ENCODE measurements at regions not wholly inside any gene's neighbourhood (a gene's known extent, or its start where the extent isn't known, plus 50 kb on each side); places are given as distances from the start of the nearest gene placed in this dataset.
"Not testable (repeated sequence)": the region's sequence is repeated elsewhere in the genome, so short reads cannot be mapped to it uniquely, and the experiment has no call there.

DNA sequence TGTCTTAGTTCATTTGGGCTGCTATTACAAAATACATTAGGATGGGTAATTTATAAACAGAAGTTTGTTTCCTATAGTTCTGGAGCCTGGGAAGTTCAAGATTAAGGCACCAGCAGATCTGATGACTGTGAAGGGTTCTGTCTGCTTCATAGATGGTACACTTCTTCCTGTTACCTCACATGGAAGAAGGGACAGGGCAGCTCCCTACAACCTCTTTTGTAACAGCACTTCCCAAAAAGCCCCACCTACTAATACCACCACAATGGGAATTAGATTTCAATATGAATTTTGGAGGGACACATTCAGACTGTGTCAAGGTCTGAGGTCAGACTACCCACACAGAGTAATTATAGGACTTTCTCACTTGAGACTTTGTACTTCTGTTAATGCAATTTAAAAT lies 260.3 kb downstream of the ARHGAP12 start:
- H3K27ac ChIP-seq (replicated peaks), result no peak overlapping the region
- TF ChIP-seq CTCF (IDR thresholded peaks at IDR 0.05; ENCODE audit: insufficient read depth, low read length), result no peak
- no peak overlapping the region for H3K4me3 ChIP-seq (replicated peaks; ENCODE audit: insufficient read depth, low read length)
- no peak for DNase-seq (ENCODE audit: low read depth in 1 of 2, low spot score in 1 of 2)
- no peaks in the 10 kb centered on the region for H3K27me3 ChIP-seq (ENCODE audit: insufficient read depth, poor library complexity, severe bottlenecking)

DNA sequence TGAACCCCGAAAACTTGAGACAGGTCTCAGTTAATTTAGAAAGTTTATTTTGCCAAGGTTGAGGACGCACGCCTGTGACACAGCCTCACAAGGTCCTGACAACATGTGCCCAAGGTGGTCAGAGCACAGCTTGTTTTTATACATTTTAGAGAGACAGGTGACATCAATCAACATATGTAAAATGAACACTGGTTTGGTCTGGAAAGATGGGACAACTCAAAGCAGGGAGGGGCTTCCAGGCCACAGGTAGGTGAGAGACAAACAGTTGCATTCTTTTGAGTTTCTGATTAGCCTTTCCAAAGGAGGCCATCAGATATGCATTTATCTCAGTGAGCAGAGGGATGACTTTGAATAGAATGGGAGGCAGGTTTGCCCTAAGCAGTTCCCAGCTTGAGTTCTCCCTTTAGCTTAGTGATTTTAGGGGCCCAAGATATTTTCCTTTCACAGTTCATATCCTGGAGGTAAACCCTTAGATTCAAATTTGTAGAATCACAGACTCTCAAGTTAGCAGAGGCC lies 262.8 kb downstream of the ARHGAP12 start:
- H3K4me3 ChIP-seq (replicated peaks; ENCODE audit: insufficient read depth, low read length), result not testable (repeated sequence)

GRCh38 chr10:31664803-31665202 lies 263.8 kb downstream of the ARHGAP12 start:
- TF ChIP-seq CTCF (IDR thresholded peaks at IDR 0.05; ENCODE audit: insufficient read depth, low read length) (no peak), GABPA (IDR thresholded peaks at IDR 0.05; ENCODE audit: low read depth) (no peak), REST (IDR thresholded peaks at IDR 0.05; ENCODE audit: insufficient replicate concordance, low read depth) (no peak), POLR2AphosphoS5 (IDR thresholded peaks at IDR 0.05; ENCODE audit: low read depth) (no peak), SPI1 (IDR thresholded peaks at IDR 0.05; ENCODE audit: borderline replicate concordance, low read depth) (no peak)
- Histone ChIP-seq H3K27me3 (ENCODE audit: insufficient read depth, poor library complexity, severe bottlenecking) (no peaks in the 10 kb centered on the region), H3K27ac (replicated peaks) (no peak overlapping the region), H3K4me3 (replicated peaks; ENCODE audit: insufficient read depth, low read length) (no peak overlapping the region)
- DNase-seq (ENCODE audit: low read depth in 1 of 2, low spot score in 1 of 2), result no peak

More for the DNA sequence above, 262.8 kb downstream of the ARHGAP12 start:
- not testable (repeated sequence) for H3K27me3 ChIP-seq (ENCODE audit: insufficient read depth, poor library complexity, severe bottlenecking); H3K27ac ChIP-seq (replicated peaks); DNase-seq (ENCODE audit: low read depth in 1 of 2, low spot score in 1 of 2)

DNA sequence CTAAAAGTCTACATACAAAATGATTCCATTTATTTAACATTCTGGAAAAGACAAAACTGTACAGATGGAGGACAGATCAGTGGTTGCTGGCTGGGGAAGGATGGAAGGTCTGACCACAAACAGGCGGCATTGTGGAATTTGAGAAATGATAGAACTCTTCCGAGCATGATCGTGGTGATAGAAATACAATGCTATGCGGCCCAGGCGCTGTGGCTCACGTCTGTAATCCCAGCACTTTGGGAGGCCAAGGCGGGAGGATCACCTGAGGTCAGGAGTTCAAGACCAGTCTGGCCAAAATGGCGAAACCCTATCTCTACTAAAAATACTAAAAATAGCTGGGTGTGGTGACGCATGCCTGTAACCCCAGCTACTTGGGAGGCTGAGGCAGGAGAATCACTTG lies 264.6 kb downstream of the ARHGAP12 start:
- H3K27ac ChIP-seq (replicated peaks); H3K27me3 ChIP-seq (ENCODE audit: insufficient read depth, poor library complexity, severe bottlenecking); H3K4me3 ChIP-seq (replicated peaks; ENCODE audit: insufficient read depth, low read length); DNase-seq (ENCODE audit: low read depth in 1 of 2, low spot score in 1 of 2): not testable (repeated sequence)

GRCh38 chr10:31660300-31660699 lies 268.3 kb downstream of the ARHGAP12 start:
- no peaks in the 10 kb centered on the region for H3K27me3 ChIP-seq (ENCODE audit: insufficient read depth, poor library complexity, severe bottlenecking)
- H3K27ac ChIP-seq (replicated peaks), result no peak overlapping the region
- no peak overlapping the region for H3K4me3 ChIP-seq (replicated peaks; ENCODE audit: insufficient read depth, low read length)
- TF ChIP-seq CTCF (IDR thresholded peaks at IDR 0.05; ENCODE audit: insufficient read depth, low read length) (no peak), GABPA (IDR thresholded peaks at IDR 0.05; ENCODE audit: low read depth) (no peak), SPI1 (IDR thresholded peaks at IDR 0.05; ENCODE audit: borderline replicate concordance, low read depth) (no peak), POLR2AphosphoS5 (IDR thresholded peaks at IDR 0.05; ENCODE audit: low read depth) (no peak), REST (IDR thresholded peaks at IDR 0.05; ENCODE audit: insufficient replicate concordance, low read depth) (no peak)
- no peak for DNase-seq (ENCODE audit: low read depth in 1 of 2, low spot score in 1 of 2)

Measured in HL-60 (cell line).